ENCODE measurements at regions not wholly inside any gene's neighbourhood (a gene's known extent, or its start where the extent isn't known, plus 50 kb on each side); places are given as distances from the start of the nearest gene placed in this dataset.

- Histone ChIP-seq H3K4me3 (ENCODE audit: extremely low read depth, insufficient read depth, low read length, poor library complexity, severe bottlenecking) (no peak overlapping the region), H3K9me3 (ENCODE audit: control insufficient read depth, low read length) (no peaks in the 10 kb centered on the region), H3K4me1 (ENCODE audit: control insufficient read depth, insufficient read depth, low read length, poor library complexity, severe bottlenecking) (no peaks in the 10 kb centered on the region), H3K36me3 (ENCODE audit: control insufficient read depth, insufficient read depth, low read length) (no peaks in the 10 kb centered on the region), H3K27ac (ENCODE audit: low read depth, low read length, severe bottlenecking) (no peak overlapping the region)
- 89 to 94% methylated on average over 2 to 3 of the region's 3 CpGs for WGBS, 2 experiments (ENCODE audit: insufficient coverage in 2 of 2)
Measured at GRCh38 chr3:5675319-5675718, 487.8 kb downstream of the EDEM1 start.

GRCh38 chr3:5677555-5677954 lies 490.0 kb downstream of the EDEM1 start:
- H3K4me3 ChIP-seq (ENCODE audit: extremely low read depth, insufficient read depth, low read length, poor library complexity, severe bottlenecking), result no peak overlapping the region
- no peaks in the 10 kb centered on the region for H3K36me3 ChIP-seq (ENCODE audit: control insufficient read depth, insufficient read depth, low read length)
- no peaks in the 10 kb centered on the region for H3K9me3 ChIP-seq (ENCODE audit: control insufficient read depth, low read length)
- WGBS, 2 experiments (ENCODE audit: insufficient coverage in 2 of 2), result 72 to 91% methylated on average over 4 to 5 of the region's 6 CpGs
- no peaks in the 10 kb centered on the region for H3K4me1 ChIP-seq (ENCODE audit: control insufficient read depth, insufficient read depth, low read length, poor library complexity, severe bottlenecking)
- no peak overlapping the region for H3K27ac ChIP-seq (ENCODE audit: low read depth, low read length, severe bottlenecking)

DNA sequence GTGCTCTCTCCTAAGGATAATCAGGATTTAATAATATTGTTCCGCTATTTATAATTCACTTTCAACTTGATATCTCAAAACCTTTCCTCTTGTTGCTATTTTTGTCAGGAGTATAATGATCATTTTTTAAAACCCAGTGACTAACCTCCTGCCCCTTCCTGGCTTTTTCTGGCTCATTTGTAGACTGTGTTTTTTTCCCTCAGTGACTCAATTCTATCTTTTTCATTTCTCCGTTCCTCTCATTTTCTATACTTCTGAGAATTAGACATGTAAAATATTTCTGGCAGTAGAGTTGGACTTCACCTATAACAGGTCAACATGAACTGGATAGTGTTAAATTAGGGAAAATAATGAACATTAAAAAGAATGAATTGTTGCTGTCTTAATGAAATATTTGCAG lies 490.7 kb downstream of the EDEM1 start:
- Histone ChIP-seq H3K4me3 (ENCODE audit: extremely low read depth, insufficient read depth, low read length, poor library complexity, severe bottlenecking) (no peak overlapping the region), H3K27ac (ENCODE audit: low read depth, low read length, severe bottlenecking) (no peak overlapping the region), H3K4me1 (ENCODE audit: control insufficient read depth, insufficient read depth, low read length, poor library complexity, severe bottlenecking) (no peaks in the 10 kb centered on the region), H3K9me3 (ENCODE audit: control insufficient read depth, low read length) (no peaks in the 10 kb centered on the region), H3K36me3 (ENCODE audit: control insufficient read depth, insufficient read depth, low read length) (no peaks in the 10 kb centered on the region)
- no CpG with 5 or more reads among the region's 2 CpGs for WGBS, 2 experiments (ENCODE audit: insufficient coverage in 2 of 2)

DNA sequence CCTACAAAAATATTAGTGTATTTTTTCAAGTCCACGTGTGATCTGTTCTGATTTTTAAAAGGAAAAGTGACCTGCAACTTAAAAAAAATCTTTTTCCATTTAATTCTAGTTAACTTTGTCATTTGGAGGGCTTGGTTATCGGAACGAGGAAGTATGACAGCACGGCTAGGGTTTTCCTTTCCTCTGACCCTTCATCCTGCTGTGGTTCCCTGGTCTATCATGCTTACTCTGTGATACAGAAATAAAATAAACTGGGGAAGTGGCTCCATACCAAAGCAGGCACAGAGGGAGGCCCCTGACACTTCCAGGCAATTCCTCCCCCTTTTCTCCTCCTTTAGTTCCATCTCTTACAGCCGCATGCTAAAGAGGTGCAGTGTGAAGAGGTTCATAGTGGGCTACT lies 491.3 kb downstream of the EDEM1 start:
- H3K27ac ChIP-seq (ENCODE audit: low read depth, low read length, severe bottlenecking), result no peak overlapping the region
- H3K36me3 ChIP-seq (ENCODE audit: control insufficient read depth, insufficient read depth, low read length), result no peaks in the 10 kb centered on the region
- no peaks in the 10 kb centered on the region for H3K4me1 ChIP-seq (ENCODE audit: control insufficient read depth, insufficient read depth, low read length, poor library complexity, severe bottlenecking)
- WGBS, 2 experiments (ENCODE audit: insufficient coverage in 2 of 2), result 96% methylated on average over 3 of the region's 5 CpGs; no CpG with 5 or more reads in 1 of the 2 experiments
- no peaks in the 10 kb centered on the region for H3K9me3 ChIP-seq (ENCODE audit: control insufficient read depth, low read length)
- no peak overlapping the region for H3K4me3 ChIP-seq (ENCODE audit: extremely low read depth, insufficient read depth, low read length, poor library complexity, severe bottlenecking)

GRCh38 chr3:5687230-5687629 lies 499.7 kb downstream of the EDEM1 start:
- Histone ChIP-seq H3K4me3 (ENCODE audit: extremely low read depth, insufficient read depth, low read length, poor library complexity, severe bottlenecking) (no peak overlapping the region), H3K4me1 (ENCODE audit: control insufficient read depth, insufficient read depth, low read length, poor library complexity, severe bottlenecking) (no peaks in the 10 kb centered on the region), H3K27ac (ENCODE audit: low read depth, low read length, severe bottlenecking) (no peak overlapping the region), H3K36me3 (ENCODE audit: control insufficient read depth, insufficient read depth, low read length) (no peaks in the 10 kb centered on the region), H3K9me3 (ENCODE audit: control insufficient read depth, low read length) (peaks cover 5% of the 10 kb centered on the region)
- WGBS, 2 experiments (ENCODE audit: insufficient coverage in 2 of 2), result 90 to 100% methylated on average over 1 of the region's 3 CpGs

DNA sequence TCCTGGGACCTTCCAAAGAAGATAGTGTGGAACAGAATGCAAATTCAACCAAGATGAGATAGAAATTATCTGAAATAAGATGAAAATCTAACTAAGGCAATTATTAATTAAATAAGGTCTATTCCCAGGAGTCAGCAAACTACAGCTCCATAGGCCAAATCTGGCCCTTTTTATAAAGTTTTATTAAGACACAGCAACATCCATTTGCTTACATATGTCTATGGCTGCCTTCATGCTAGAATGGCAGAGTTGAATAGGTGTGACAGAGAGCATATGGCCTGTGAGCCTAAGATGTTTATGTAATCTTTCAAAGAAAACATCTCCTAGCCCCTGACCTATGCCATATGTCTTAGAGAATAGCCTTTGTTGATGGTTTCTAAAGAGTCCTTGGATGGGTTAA lies 503.0 kb downstream of the EDEM1 start:
- Histone ChIP-seq H3K4me3 (ENCODE audit: extremely low read depth, insufficient read depth, low read length, poor library complexity, severe bottlenecking) (no peak overlapping the region), H3K9me3 (ENCODE audit: control insufficient read depth, low read length) (peaks cover 5% of the 10 kb centered on the region), H3K36me3 (ENCODE audit: control insufficient read depth, insufficient read depth, low read length) (no peaks in the 10 kb centered on the region), H3K4me1 (ENCODE audit: control insufficient read depth, insufficient read depth, low read length, poor library complexity, severe bottlenecking) (no peaks in the 10 kb centered on the region), H3K27ac (ENCODE audit: low read depth, low read length, severe bottlenecking) (no peak overlapping the region)

- no peaks in the 10 kb centered on the region for H3K36me3 ChIP-seq (ENCODE audit: control insufficient read depth, insufficient read depth, low read length)
- no peak overlapping the region for H3K27ac ChIP-seq (ENCODE audit: low read depth, low read length, severe bottlenecking)
- peaks cover 5% of the 10 kb centered on the region for H3K9me3 ChIP-seq (ENCODE audit: control insufficient read depth, low read length)
- no peak overlapping the region for H3K4me3 ChIP-seq (ENCODE audit: extremely low read depth, insufficient read depth, low read length, poor library complexity, severe bottlenecking)
- 50 to 75% methylated on average over 1 to 2 of the region's 3 CpGs for WGBS, 2 experiments (ENCODE audit: insufficient coverage in 2 of 2)
- no peaks in the 10 kb centered on the region for H3K4me1 ChIP-seq (ENCODE audit: control insufficient read depth, insufficient read depth, low read length, poor library complexity, severe bottlenecking)
Measured at GRCh38 chr3:5690904-5691532, 503.5 kb downstream of the EDEM1 start.

- WGBS, 2 experiments (ENCODE audit: insufficient coverage in 2 of 2), result 38 to 74% methylated on average over 4 to 5 of the region's 7 CpGs
- Histone ChIP-seq H3K4me1 (ENCODE audit: control insufficient read depth, insufficient read depth, low read length, poor library complexity, severe bottlenecking) (no peaks in the 10 kb centered on the region), H3K36me3 (ENCODE audit: control insufficient read depth, insufficient read depth, low read length) (no peaks in the 10 kb centered on the region), H3K4me3 (ENCODE audit: extremely low read depth, insufficient read depth, low read length, poor library complexity, severe bottlenecking) (no peak overlapping the region), H3K27ac (ENCODE audit: low read depth, low read length, severe bottlenecking) (no peak overlapping the region), H3K9me3 (ENCODE audit: control insufficient read depth, low read length) (peaks cover 5% of the 10 kb centered on the region)
Measured at GRCh38 chr3:5692446-5692845, 504.9 kb downstream of the EDEM1 start.

GRCh38 chr3:5694266-5694665 lies 506.8 kb downstream of the EDEM1 start:
- no CpG with 5 or more reads among the region's 1 CpG for WGBS, 2 experiments (ENCODE audit: insufficient coverage in 2 of 2)
- peaks cover 5% of the 10 kb centered on the region for H3K9me3 ChIP-seq (ENCODE audit: control insufficient read depth, low read length)
- H3K27ac ChIP-seq (ENCODE audit: low read depth, low read length, severe bottlenecking), result no peak overlapping the region
- no peak overlapping the region for H3K4me3 ChIP-seq (ENCODE audit: extremely low read depth, insufficient read depth, low read length, poor library complexity, severe bottlenecking)
- no peaks in the 10 kb centered on the region for H3K4me1 ChIP-seq (ENCODE audit: control insufficient read depth, insufficient read depth, low read length, poor library complexity, severe bottlenecking)
- H3K36me3 ChIP-seq (ENCODE audit: control insufficient read depth, insufficient read depth, low read length), result no peaks in the 10 kb centered on the region

- no peak overlapping the region for H3K4me3 ChIP-seq (ENCODE audit: extremely low read depth, insufficient read depth, low read length, poor library complexity, severe bottlenecking)
- WGBS, 2 experiments (ENCODE audit: insufficient coverage in 2 of 2), result 93 to 97% methylated on average over 9 of the region's 9 CpGs
- no peaks in the 10 kb centered on the region for H3K4me1 ChIP-seq (ENCODE audit: control insufficient read depth, insufficient read depth, low read length, poor library complexity, severe bottlenecking)
- no peak overlapping the region for H3K27ac ChIP-seq (ENCODE audit: low read depth, low read length, severe bottlenecking)
- H3K9me3 ChIP-seq (ENCODE audit: control insufficient read depth, low read length), result no peaks in the 10 kb centered on the region
- H3K36me3 ChIP-seq (ENCODE audit: control insufficient read depth, insufficient read depth, low read length), result no peaks in the 10 kb centered on the region
Measured at GRCh38 chr3:5698851-5699250, 511.3 kb downstream of the EDEM1 start.

DNA sequence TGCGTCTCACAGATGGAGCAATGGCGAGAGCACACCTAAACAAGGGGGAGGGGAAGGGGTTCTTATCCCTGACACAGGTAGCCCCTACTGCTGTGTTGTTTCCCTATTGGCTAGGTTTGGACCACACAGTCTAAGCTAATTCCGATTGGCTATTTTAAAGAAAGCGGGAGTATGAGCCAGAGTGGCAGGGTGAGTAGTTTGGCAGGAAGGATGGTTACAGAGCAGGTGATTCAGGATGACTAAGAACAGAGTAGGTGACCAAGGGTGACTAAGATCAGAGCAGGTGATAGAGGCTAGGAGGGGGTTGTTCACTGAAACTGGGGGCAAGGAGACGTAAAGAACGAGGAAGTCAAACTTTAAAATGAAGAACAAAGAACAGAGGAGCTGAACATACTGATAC lies 511.8 kb downstream of the EDEM1 start:
- H3K36me3 ChIP-seq (ENCODE audit: control insufficient read depth, insufficient read depth, low read length), result no peaks in the 10 kb centered on the region
- WGBS, 2 experiments (ENCODE audit: insufficient coverage in 2 of 2), result 96 to 100% methylated on average over 1 to 4 of the region's 6 CpGs
- H3K27ac ChIP-seq (ENCODE audit: low read depth, low read length, severe bottlenecking), result no peak overlapping the region
- H3K4me1 ChIP-seq (ENCODE audit: control insufficient read depth, insufficient read depth, low read length, poor library complexity, severe bottlenecking), result no peaks in the 10 kb centered on the region
- no peaks in the 10 kb centered on the region for H3K9me3 ChIP-seq (ENCODE audit: control insufficient read depth, low read length)
- H3K4me3 ChIP-seq (ENCODE audit: extremely low read depth, insufficient read depth, low read length, poor library complexity, severe bottlenecking), result no peak overlapping the region

All from mesodermal cell (in vitro differentiated cells).